ENCODE measurements at regions not wholly inside any gene's neighbourhood (a gene's known extent, or its start where the extent isn't known, plus 50 kb on each side); places are given as distances from the start of the nearest gene placed in this dataset.
A peak's percentile ranks its signal among the peaks of the same experiment; 100 is the strongest.
"Not testable (repeated sequence)": the region's sequence is repeated elsewhere in the genome, so short reads cannot be mapped to it uniquely, and the experiment has no call there.

- peaks cover 53% of the 10 kb centered on the region for H3K4me1 ChIP-seq (ENCODE audit: insufficient read depth, low read length)
- no peaks in the 10 kb centered on the region for H3K36me3 ChIP-seq (ENCODE audit: insufficient read depth, low read length)
- peak overlapping the region in 1 of 2 experiments; percentile 19; a peak in 2 of 4 replicates for H3K4me3 ChIP-seq (ENCODE audit: low read depth in 1 of 2, low read length in 2 of 2)
Observed at GRCh38 chr5:121053055-121053985, 589.2 kb downstream of the PRR16 start.

GRCh38 chr5:121055586-121055985 lies 591.5 kb downstream of the PRR16 start:
- H3K9ac ChIP-seq (ENCODE audit: low read depth, low read length) = no peak overlapping the region
- H3K79me2 ChIP-seq (ENCODE audit: insufficient read depth, low read length) = no peaks in the 10 kb centered on the region
- ATAC-seq (ENCODE audit: insufficient read depth, low read depth) (no peak), DNase-seq (no peak)
- no peaks in the 10 kb centered on the region for H4K20me1 ChIP-seq (ENCODE audit: insufficient read depth, low read length)
- H3K4me2 ChIP-seq (ENCODE audit: insufficient read depth, low read length) = no peak overlapping the region
- H3K27me3 ChIP-seq (ENCODE audit: insufficient read depth, low read length, poor library complexity) = no peaks in the 10 kb centered on the region
- TF ChIP-seq CTCF (IDR thresholded peaks at IDR 0.05; ENCODE audit: borderline replicate concordance, extremely low read depth, low read length, poor library complexity, severe bottlenecking) (no peak), EZH2 (IDR thresholded peaks at IDR 0.05; ENCODE audit: borderline replicate concordance, low read depth, low read length, severe bottlenecking) (no peak)
- peak overlapping the region; percentile 10; the same call in 1 of the 2 replicates for H2AFZ ChIP-seq (ENCODE audit: low read depth, low read length)
- H3K4me3 ChIP-seq (ENCODE audit: low read depth in 1 of 2, low read length in 2 of 2) = no peak overlapping the region
- H3K9me3 ChIP-seq (ENCODE audit: insufficient read depth, low read length, severe bottlenecking) = no peaks in the 10 kb centered on the region
- H3K36me3 ChIP-seq (ENCODE audit: insufficient read depth, low read length) = no peaks in the 10 kb centered on the region
- peaks cover 50% of the 10 kb centered on the region for H3K4me1 ChIP-seq (ENCODE audit: insufficient read depth, low read length)
- peak overlapping the region; percentile 34; the same call in 1 of the 2 replicates for H3K27ac ChIP-seq (ENCODE audit: low read length)

More at GRCh38 chr5:121053055-121053985, 589.2 kb downstream of the PRR16 start:
- H2AFZ ChIP-seq (ENCODE audit: low read depth, low read length) = peak overlapping the region; percentile 75
- ATAC-seq (ENCODE audit: insufficient read depth, low read depth) (peak; percentile 82), DNase-seq (peak; percentile 33)
- peak overlapping the region; percentile 84 for H3K27ac ChIP-seq (ENCODE audit: low read length)
- peak overlapping the region; percentile 48 for H3K4me2 ChIP-seq (ENCODE audit: insufficient read depth, low read length)
- H3K79me2 ChIP-seq (ENCODE audit: insufficient read depth, low read length) = no peaks in the 10 kb centered on the region
- H3K9me3 ChIP-seq (ENCODE audit: insufficient read depth, low read length, severe bottlenecking) = no peaks in the 10 kb centered on the region
- peak overlapping the region; percentile 34 for H3K9ac ChIP-seq (ENCODE audit: low read depth, low read length)
- no peaks in the 10 kb centered on the region for H3K27me3 ChIP-seq (ENCODE audit: insufficient read depth, low read length, poor library complexity)
- TF ChIP-seq EZH2 (IDR thresholded peaks at IDR 0.05; ENCODE audit: borderline replicate concordance, low read depth, low read length, severe bottlenecking) (no peak), CTCF (IDR thresholded peaks at IDR 0.05; ENCODE audit: borderline replicate concordance, extremely low read depth, low read length, poor library complexity, severe bottlenecking) (peak; percentile 28)
- H4K20me1 ChIP-seq (ENCODE audit: insufficient read depth, low read length) = no peaks in the 10 kb centered on the region

- not testable (repeated sequence) for H3K9me3 ChIP-seq (ENCODE audit: insufficient read depth, low read length, severe bottlenecking); H3K4me3 ChIP-seq (ENCODE audit: low read depth in 1 of 2, low read length in 2 of 2); DNase-seq; H3K9ac ChIP-seq (ENCODE audit: low read depth, low read length); H4K20me1 ChIP-seq (ENCODE audit: insufficient read depth, low read length); H3K36me3 ChIP-seq (ENCODE audit: insufficient read depth, low read length); H3K4me2 ChIP-seq (ENCODE audit: insufficient read depth, low read length); ATAC-seq (ENCODE audit: insufficient read depth, low read depth); H3K27me3 ChIP-seq (ENCODE audit: insufficient read depth, low read length, poor library complexity); H3K4me1 ChIP-seq (ENCODE audit: insufficient read depth, low read length); H3K79me2 ChIP-seq (ENCODE audit: insufficient read depth, low read length)
- peak overlapping the region; percentile 4; the same call in 1 of the 2 replicates for H3K27ac ChIP-seq (ENCODE audit: low read length)
- 0 out of 2 replicates have a peak overlapping the region, but pooled peaks have one; percentile 1 for H2AFZ ChIP-seq (ENCODE audit: low read depth, low read length)
Observed at GRCh38 chr5:121064241-121064640, 600.1 kb downstream of the PRR16 start.

GRCh38 chr5:121086671-121087070 lies 622.6 kb downstream of the PRR16 start:
- TF ChIP-seq CTCF (IDR thresholded peaks at IDR 0.05; ENCODE audit: borderline replicate concordance, extremely low read depth, low read length, poor library complexity, severe bottlenecking) (no peak), EZH2 (IDR thresholded peaks at IDR 0.05; ENCODE audit: borderline replicate concordance, low read depth, low read length, severe bottlenecking) (no peak)
- Histone ChIP-seq H4K20me1 (ENCODE audit: insufficient read depth, low read length) (no peaks in the 10 kb centered on the region), H3K9ac (ENCODE audit: low read depth, low read length) (no peak overlapping the region), H3K79me2 (ENCODE audit: insufficient read depth, low read length) (no peaks in the 10 kb centered on the region), H3K9me3 (ENCODE audit: insufficient read depth, low read length, severe bottlenecking) (peaks cover 14% of the 10 kb centered on the region), H3K4me2 (ENCODE audit: insufficient read depth, low read length) (no peak overlapping the region), H3K36me3 (ENCODE audit: insufficient read depth, low read length) (no peaks in the 10 kb centered on the region), H3K4me1 (ENCODE audit: insufficient read depth, low read length) (peaks cover 27% of the 10 kb centered on the region), H3K4me3 (ENCODE audit: low read depth in 1 of 2, low read length in 2 of 2) (no peak overlapping the region), H3K27ac (ENCODE audit: low read length) (no peak overlapping the region), H2AFZ (ENCODE audit: low read depth, low read length) (no peak overlapping the region), H3K27me3 (ENCODE audit: insufficient read depth, low read length, poor library complexity) (no peaks in the 10 kb centered on the region)
- no peak for ATAC-seq (ENCODE audit: insufficient read depth, low read depth)
- no peak for DNase-seq
